Muscle of arm (tissue), 1 donor: ENCODE measurements at regions not wholly inside any gene's neighbourhood (a gene's known extent, or its start where the extent isn't known, plus 50 kb on each side); places are given as distances from the start of the nearest gene placed in this dataset.
A peak's percentile ranks its signal among the peaks of the same experiment; 100 is the strongest.
"Not testable (repeated sequence)": the region's sequence is repeated elsewhere in the genome, so short reads cannot be mapped to it uniquely, and the experiment has no call there.

Source experiments
- DNase-seq: peaks from one replicate; pipeline ENCODE4 v3.0.0-alpha.2; 2013

- peak; percentile 62 for DNase-seq
These were observed 132.7 kb upstream of the RCN1 start for GRCh38 chr11:31958076-31958735.

GRCh38 chr11:31957674-31958073 lies 133.2 kb upstream of the RCN1 start:
- no peak for DNase-seq

GRCh38 chr11:31956310-31956709 lies 134.6 kb upstream of the RCN1 start:
- no peak for DNase-seq

GRCh38 chr11:31955838-31956237 lies 135.0 kb upstream of the RCN1 start:
- DNase-seq = no peak

GRCh38 chr11:31953803-31954327 lies 137.0 kb upstream of the RCN1 start:
- no peak for DNase-seq

GRCh38 chr11:31949733-31950200 lies 138.6 kb upstream of the PAX6 start:
- not testable (repeated sequence) for DNase-seq

GRCh38 chr11:31947051-31947450 lies 135.9 kb upstream of the PAX6 start:
- DNase-seq = no peak

- DNase-seq = no peak
These were observed 132.1 kb upstream of the PAX6 start for GRCh38 chr11:31943056-31943780.

GRCh38 chr11:31940371-31941037 lies 129.4 kb upstream of the PAX6 start:
- no peak for DNase-seq

- DNase-seq = no peak
These were observed 127.9 kb upstream of the PAX6 start for GRCh38 chr11:31939004-31939403.

- DNase-seq = no peak
These were observed 125.2 kb upstream of the PAX6 start for GRCh38 chr11:31936312-31936711.

GRCh38 chr11:31932879-31933278 lies 121.8 kb upstream of the PAX6 start:
- no peak for DNase-seq

- no peak for DNase-seq
These were observed 116.9 kb upstream of the PAX6 start for GRCh38 chr11:31927982-31928381.

- no peak for DNase-seq
These were observed 115.8 kb upstream of the PAX6 start for GRCh38 chr11:31926816-31927528.

GRCh38 chr11:31926106-31926505 lies 115.0 kb upstream of the PAX6 start:
- no peak for DNase-seq

GRCh38 chr11:31922450-31922849 lies 111.3 kb upstream of the PAX6 start:
- DNase-seq = no peak

- no peak for DNase-seq
These were observed 110.0 kb upstream of the PAX6 start for GRCh38 chr11:31921081-31921480.

- DNase-seq = no peak
These were observed 108.1 kb upstream of the PAX6 start for GRCh38 chr11:31919175-31919574.

- no peak for DNase-seq
These were observed 104.7 kb upstream of the PAX6 start for GRCh38 chr11:31915867-31916266.

- no peak for DNase-seq
These were observed 102.9 kb upstream of the PAX6 start for GRCh38 chr11:31913985-31914384.

- no peak for DNase-seq
These were observed 101.7 kb upstream of the PAX6 start for GRCh38 chr11:31912808-31913207.

GRCh38 chr11:31910950-31911576 lies 99.9 kb upstream of the PAX6 start:
- no peak for DNase-seq
